ENCODE measurements at regions not wholly inside any gene's neighbourhood (a gene's known extent, or its start where the extent isn't known, plus 50 kb on each side); places are given as distances from the start of the nearest gene placed in this dataset.

GRCh38 chr4:119679251-119679650, 50.6 kb upstream of the PDE5A start:
- Histone ChIP-seq H3K27me3 (ENCODE audit: insufficient read depth, low read length, poor library complexity, severe bottlenecking) (no peaks in the 10 kb centered on the region), H3K36me3 (ENCODE audit: insufficient read depth, low read length) (no peaks in the 10 kb centered on the region), H3K9ac (ENCODE audit: low read depth, low read length, poor library complexity, severe bottlenecking) (no peak overlapping the region), H4K20me1 (ENCODE audit: insufficient read depth, low read length, poor library complexity, severe bottlenecking) (no peaks in the 10 kb centered on the region), H3K4me3 (ENCODE audit: low read length, poor library complexity, severe bottlenecking) (no peak overlapping the region), H3K79me2 (ENCODE audit: insufficient read depth, low read length) (no peaks in the 10 kb centered on the region), H3K4me2 (ENCODE audit: low read depth, low read length, poor library complexity, severe bottlenecking) (no peak overlapping the region), H3K9me3 (ENCODE audit: insufficient read depth, low read depth, low read length) (no peaks in the 10 kb centered on the region), H3F3A (ENCODE audit: low read depth) (no peaks in the 10 kb centered on the region), H3K9me2 (replicated peaks; ENCODE audit: low read depth, low read length) (no peaks in the 10 kb centered on the region), H3K4me1 (ENCODE audit: insufficient read depth, low read length, poor library complexity, severe bottlenecking) (no peaks in the 10 kb centered on the region), H2AFZ (ENCODE audit: low read length) (no peak overlapping the region)
- TF ChIP-seq CTCF (conservative IDR thresholded peaks at IDR 0.05; ENCODE audit: low read length) (no peak), EZH2phosphoT487 (IDR thresholded peaks at IDR 0.05; ENCODE audit: borderline replicate concordance) (no peak)

- H4K20me1 ChIP-seq (ENCODE audit: insufficient read depth, low read length, poor library complexity, severe bottlenecking), result no peaks in the 10 kb centered on the region
- H3F3A ChIP-seq (ENCODE audit: low read depth), result no peaks in the 10 kb centered on the region
- no peaks in the 10 kb centered on the region for H3K79me2 ChIP-seq (ENCODE audit: insufficient read depth, low read length)
- no peak overlapping the region for H3K4me2 ChIP-seq (ENCODE audit: low read depth, low read length, poor library complexity, severe bottlenecking)
- H3K9ac ChIP-seq (ENCODE audit: low read depth, low read length, poor library complexity, severe bottlenecking), result no peak overlapping the region
- no peaks in the 10 kb centered on the region for H3K9me3 ChIP-seq (ENCODE audit: insufficient read depth, low read depth, low read length)
- TF ChIP-seq EZH2phosphoT487 (IDR thresholded peaks at IDR 0.05; ENCODE audit: borderline replicate concordance), result no peak
- TF ChIP-seq CTCF (conservative IDR thresholded peaks at IDR 0.05; ENCODE audit: low read length), result no peak
- H3K4me1 ChIP-seq (ENCODE audit: insufficient read depth, low read length, poor library complexity, severe bottlenecking), result no peaks in the 10 kb centered on the region
- no peaks in the 10 kb centered on the region for H3K27me3 ChIP-seq (ENCODE audit: insufficient read depth, low read length, poor library complexity, severe bottlenecking)
- H3K9me2 ChIP-seq (replicated peaks; ENCODE audit: low read depth, low read length), result no peaks in the 10 kb centered on the region
- H2AFZ ChIP-seq (ENCODE audit: low read length), result no peak overlapping the region
- H3K4me3 ChIP-seq (ENCODE audit: low read length, poor library complexity, severe bottlenecking), result no peak overlapping the region
- H3K36me3 ChIP-seq (ENCODE audit: insufficient read depth, low read length), result no peaks in the 10 kb centered on the region
These were observed 50.2 kb upstream of the PDE5A start for GRCh38 chr4:119678761-119679160.
